Immature natural killer cell (primary cell): ENCODE measurements at regions not wholly inside any gene's neighbourhood (a gene's known extent, or its start where the extent isn't known, plus 50 kb on each side); places are given as distances from the start of the nearest gene placed in this dataset.
"Not testable (repeated sequence)": the region's sequence is repeated elsewhere in the genome, so short reads cannot be mapped to it uniquely, and the experiment has no call there.

Experiments
- DNase-seq, 3 donors: peaks; one replicate each; pipeline ENCODE4 v3.0.0; 2022; ENCODE audit warnings: mixed read lengths in 1 of 3
- H3K27ac Mint-ChIP-seq, 6 donors: one replicate each; pipeline ENCODE4 v1.8.0; 2020; ENCODE audit warnings: mixed read lengths in 6 of 6, mild to moderate bottlenecking in 5 of 6, inconsistent platforms in 4 of 6, moderate library complexity in 3 of 6
- H3K27me3 Mint-ChIP-seq, 3 donors: one replicate each; pipeline ENCODE4 v1.8.0; 2020 to 2021; ENCODE audit warnings: low read depth in 3 of 3, mild to moderate bottlenecking in 3 of 3, mixed read lengths in 3 of 3, moderate library complexity in 3 of 3, inconsistent platforms in 1 of 3
- H3K36me3 Mint-ChIP-seq, 3 donors: one replicate each; pipeline ENCODE4 v1.8.0; 2020; ENCODE audit warnings: mixed read lengths in 3 of 3, inconsistent platforms in 2 of 3, mild to moderate bottlenecking in 2 of 3
- H3K4me1 Mint-ChIP-seq, 2 donors: one replicate each; pipeline ENCODE4 v1.8.0; 2020; ENCODE audit warnings: inconsistent platforms in 2 of 2, mild to moderate bottlenecking in 2 of 2, mixed read lengths in 2 of 2, moderate library complexity in 1 of 2
- H3K4me3 Mint-ChIP-seq, 5 donors: one replicate each; pipeline ENCODE4 v1.8.0; 2020; ENCODE audit warnings: mild to moderate bottlenecking in 5 of 5, mixed read lengths in 5 of 5, inconsistent platforms in 3 of 5, moderate library complexity in 3 of 5
- H3K9me3 Mint-ChIP-seq, 6 donors: one replicate each; pipeline ENCODE4 v1.8.0; 2020; ENCODE audit warnings: mild to moderate bottlenecking in 6 of 6, mixed read lengths in 6 of 6, inconsistent platforms in 4 of 6, moderate library complexity in 3 of 6

DNA sequence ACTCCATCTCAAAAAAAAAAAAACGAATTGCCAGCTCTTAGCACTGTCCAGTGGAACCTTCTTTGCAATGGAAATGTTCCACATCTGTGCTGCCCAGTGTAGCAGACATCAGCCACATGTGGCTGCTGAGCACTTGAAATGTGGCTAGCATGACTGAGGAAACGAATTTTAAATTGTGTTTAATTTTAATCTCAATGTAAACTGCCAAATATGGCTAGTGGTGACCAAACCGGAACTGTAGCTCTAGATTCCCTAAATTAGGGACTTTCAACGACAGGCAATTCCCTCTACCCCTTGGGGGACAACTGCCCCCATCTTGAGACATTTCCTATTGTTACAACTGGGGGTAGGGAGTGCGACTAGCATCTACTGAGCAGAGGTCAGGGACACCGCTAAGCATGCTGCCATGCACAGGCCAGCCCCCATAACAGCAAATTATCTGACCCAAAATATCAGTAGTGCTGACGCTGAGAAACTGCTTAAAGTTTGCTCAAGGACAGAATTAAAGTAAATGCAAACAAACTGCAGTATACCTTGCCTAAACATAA is 52.4 kb upstream of the PDPR start:
- not testable (repeated sequence) for H3K4me3 Mint-ChIP-seq, H3K27ac Mint-ChIP-seq, H3K27me3 Mint-ChIP-seq, DNase-seq, H3K9me3 Mint-ChIP-seq, H3K36me3 Mint-ChIP-seq
- H3K4me1 Mint-ChIP-seq = peaks cover 12 to 21% of the 10 kb centered on the region in 2 donors

- Mint-ChIP-seq H3K4me1 (peaks cover 12 to 26% of the 10 kb centered on the region in 2 donors), H3K27ac (peak overlapping the region in 1 of 6 donors; percentile 73)
- not testable (repeated sequence) for H3K27me3 Mint-ChIP-seq, H3K36me3 Mint-ChIP-seq, DNase-seq, H3K9me3 Mint-ChIP-seq, H3K4me3 Mint-ChIP-seq
Measured at GRCh38 chr16:70062947-70063346, 51.2 kb upstream of the PDPR start.
